ENCODE measurements at regions not wholly inside any gene's neighbourhood (a gene's known extent, or its start where the extent isn't known, plus 50 kb on each side); places are given as distances from the start of the nearest gene placed in this dataset.

- TF ChIP-seq ZNF687 (IDR thresholded peaks at IDR 0.05), result no peak
- no peak for TF ChIP-seq EP300 (IDR thresholded peaks at IDR 0.05; ENCODE audit: borderline replicate concordance in 1 of 2, control insufficient read depth in 1 of 2, low read depth in 2 of 2, low read length in 2 of 2)
- no peak for TF ChIP-seq POLR2A (IDR thresholded peaks at IDR 0.05; ENCODE audit: low read depth, low read length)
- TF ChIP-seq SRF (IDR thresholded peaks at IDR 0.05; ENCODE audit: low read depth in 2 of 2, low read length in 2 of 2), result no peak
- TF ChIP-seq SMC3 (IDR thresholded peaks at IDR 0.05; ENCODE audit: borderline replicate concordance, low read length), result no peak
- TF ChIP-seq, protein P1, sequence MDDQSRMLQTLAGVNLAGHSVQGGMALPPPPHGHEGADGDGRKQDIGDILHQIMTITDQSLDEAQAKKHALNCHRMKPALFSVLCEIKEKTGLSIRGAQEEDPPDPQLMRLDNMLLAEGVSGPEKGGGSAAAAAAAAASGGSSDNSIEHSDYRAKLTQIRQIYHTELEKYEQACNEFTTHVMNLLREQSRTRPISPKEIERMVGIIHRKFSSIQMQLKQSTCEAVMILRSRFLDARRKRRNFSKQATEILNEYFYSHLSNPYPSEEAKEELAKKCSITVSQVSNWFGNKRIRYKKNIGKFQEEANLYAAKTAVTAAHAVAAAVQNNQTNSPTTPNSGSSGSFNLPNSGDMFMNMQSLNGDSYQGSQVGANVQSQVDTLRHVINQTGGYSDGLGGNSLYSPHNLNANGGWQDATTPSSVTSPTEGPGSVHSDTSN (IDR thresholded peaks at IDR 0.05; ENCODE audit: insufficient replicate concordance, low read depth, low read length), result no peak
- no peak for TF ChIP-seq POLR2AphosphoS5 (IDR thresholded peaks at IDR 0.05; ENCODE audit: low read length)
- no peak for TF ChIP-seq REST (IDR thresholded peaks at IDR 0.05; ENCODE audit: low read depth, low read length)
- TF ChIP-seq CTCF (IDR thresholded peaks at IDR 0.05 in 2 of 3, conservative IDR thresholded peaks at IDR 0.05 in 1 of 3; ENCODE audit: control insufficient read depth in 2 of 3, extremely low read depth in 1 of 3, insufficient read depth in 1 of 3, low read depth in 3 of 3, low read length in 3 of 3), result no peak
- TF ChIP-seq RCOR1 (conservative IDR thresholded peaks at IDR 0.05; ENCODE audit: low read depth, low read length), result no peak
- no peak for TF ChIP-seq EGR1 (IDR thresholded peaks at IDR 0.05; ENCODE audit: borderline replicate concordance in 1 of 2, low read depth in 2 of 2, low read length in 2 of 2)
- no peak for TF ChIP-seq RB1 (IDR thresholded peaks at IDR 0.05; ENCODE audit: borderline replicate concordance)
- TF ChIP-seq, protein P2, sequence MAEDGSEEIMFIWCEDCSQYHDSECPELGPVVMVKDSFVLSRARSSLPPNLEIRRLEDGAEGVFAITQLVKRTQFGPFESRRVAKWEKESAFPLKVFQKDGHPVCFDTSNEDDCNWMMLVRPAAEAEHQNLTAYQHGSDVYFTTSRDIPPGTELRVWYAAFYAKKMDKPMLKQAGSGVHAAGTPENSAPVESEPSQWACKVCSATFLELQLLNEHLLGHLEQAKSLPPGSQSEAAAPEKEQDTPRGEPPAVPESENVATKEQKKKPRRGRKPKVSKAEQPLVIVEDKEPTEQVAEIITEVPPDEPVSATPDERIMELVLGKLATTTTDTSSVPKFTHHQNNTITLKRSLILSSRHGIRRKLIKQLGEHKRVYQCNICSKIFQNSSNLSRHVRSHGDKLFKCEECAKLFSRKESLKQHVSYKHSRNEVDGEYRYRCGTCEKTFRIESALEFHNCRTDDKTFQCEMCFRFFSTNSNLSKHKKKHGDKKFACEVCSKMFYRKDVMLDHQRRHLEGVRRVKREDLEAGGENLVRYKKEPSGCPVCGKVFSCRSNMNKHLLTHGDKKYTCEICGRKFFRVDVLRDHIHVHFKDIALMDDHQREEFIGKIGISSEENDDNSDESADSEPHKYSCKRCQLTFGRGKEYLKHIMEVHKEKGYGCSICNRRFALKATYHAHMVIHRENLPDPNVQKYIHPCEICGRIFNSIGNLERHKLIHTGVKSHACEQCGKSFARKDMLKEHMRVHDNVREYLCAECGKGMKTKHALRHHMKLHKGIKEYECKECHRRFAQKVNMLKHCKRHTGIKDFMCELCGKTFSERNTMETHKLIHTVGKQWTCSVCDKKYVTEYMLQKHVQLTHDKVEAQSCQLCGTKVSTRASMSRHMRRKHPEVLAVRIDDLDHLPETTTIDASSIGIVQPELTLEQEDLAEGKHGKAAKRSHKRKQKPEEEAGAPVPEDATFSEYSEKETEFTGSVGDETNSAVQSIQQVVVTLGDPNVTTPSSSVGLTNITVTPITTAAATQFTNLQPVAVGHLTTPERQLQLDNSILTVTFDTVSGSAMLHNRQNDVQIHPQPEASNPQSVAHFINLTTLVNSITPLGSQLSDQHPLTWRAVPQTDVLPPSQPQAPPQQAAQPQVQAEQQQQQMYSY (CRISPR knock-in tag; IDR thresholded peaks at IDR 0.05), result no peak
- no peak for TF ChIP-seq BCL11A (IDR thresholded peaks at IDR 0.05; ENCODE audit: low read depth, low read length)
Observed at GRCh38 chr5:94057217-94057616, 315.8 kb upstream of the POU5F2 start.

All from GM12878 (cell line).